BJ (cell line): ENCODE measurements at regions not wholly inside any gene's neighbourhood (a gene's known extent, or its start where the extent isn't known, plus 50 kb on each side); places are given as distances from the start of the nearest gene placed in this dataset.

Experiments
- CTCF ChIA-PET: fragments of 350-600 bp; formaldehyde crosslinking; extraction: SDS; loops from one replicate; lab custom pipeline; 2021; ENCODE audit warnings: antibody characterized with exemption, inconsistent platforms; lab: Yijun Ruan, JAX
- POLR2A ChIA-PET: fragments of 300-600 bp; sonication (Branson Sonifier 250); formaldehyde crosslinking; extraction: SDS; loops from one replicate; lab custom pipeline; 2021; ENCODE audit warnings: antibody characterized with exemption; lab: Charles Lee
- DNase-seq: peaks from one replicate; pipeline ENCODE4 v3.0.0-alpha.2; 2011; ENCODE audit warnings: low read depth
- H3K27me3 ChIP-seq: 2 replicates; pipeline ENCODE4 v1.6.0; 2011; ENCODE audit warnings: low read length; ENCODE audit not compliant: control insufficient read depth, insufficient read depth
- H3K36me3 ChIP-seq: 2 replicates; pipeline ENCODE4 v1.5.1; 2011; ENCODE audit warnings: low read length; ENCODE audit not compliant: control insufficient read depth, insufficient read depth
- H3K4me3 ChIP-seq: 2 replicates; pipeline ENCODE4 v1.5.1; 2011; ENCODE audit warnings: low read depth, mild to moderate bottlenecking, control low read depth, low read length
- TF ChIP-seq, protein P1 (sequence below): IDR thresholded peaks from 2 replicates; pipeline ENCODE4 v1.5.1; 2011; ENCODE audit warnings: low read depth, mild to moderate bottlenecking, control low read depth, inconsistent platforms, low read length, moderate library complexity; ENCODE audit not compliant: insufficient read depth

GRCh38 chr15:39323706-39324105, 257.2 kb upstream of the THBS1 start:
- no peak overlapping the region for H3K4me3 ChIP-seq
- TF ChIP-seq, protein P1, sequence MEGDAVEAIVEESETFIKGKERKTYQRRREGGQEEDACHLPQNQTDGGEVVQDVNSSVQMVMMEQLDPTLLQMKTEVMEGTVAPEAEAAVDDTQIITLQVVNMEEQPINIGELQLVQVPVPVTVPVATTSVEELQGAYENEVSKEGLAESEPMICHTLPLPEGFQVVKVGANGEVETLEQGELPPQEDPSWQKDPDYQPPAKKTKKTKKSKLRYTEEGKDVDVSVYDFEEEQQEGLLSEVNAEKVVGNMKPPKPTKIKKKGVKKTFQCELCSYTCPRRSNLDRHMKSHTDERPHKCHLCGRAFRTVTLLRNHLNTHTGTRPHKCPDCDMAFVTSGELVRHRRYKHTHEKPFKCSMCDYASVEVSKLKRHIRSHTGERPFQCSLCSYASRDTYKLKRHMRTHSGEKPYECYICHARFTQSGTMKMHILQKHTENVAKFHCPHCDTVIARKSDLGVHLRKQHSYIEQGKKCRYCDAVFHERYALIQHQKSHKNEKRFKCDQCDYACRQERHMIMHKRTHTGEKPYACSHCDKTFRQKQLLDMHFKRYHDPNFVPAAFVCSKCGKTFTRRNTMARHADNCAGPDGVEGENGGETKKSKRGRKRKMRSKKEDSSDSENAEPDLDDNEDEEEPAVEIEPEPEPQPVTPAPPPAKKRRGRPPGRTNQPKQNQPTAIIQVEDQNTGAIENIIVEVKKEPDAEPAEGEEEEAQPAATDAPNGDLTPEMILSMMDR = no peak
- H3K27me3 ChIP-seq = no peaks in the 10 kb centered on the region
- DNase-seq = no peak
- POLR2A ChIA-PET = no interaction called here
- H3K36me3 ChIP-seq = no peaks in the 10 kb centered on the region
- CTCF ChIA-PET = no interaction called here

GRCh38 chr15:39326306-39326975, 254.4 kb upstream of the THBS1 start:
- no peaks in the 10 kb centered on the region for H3K36me3 ChIP-seq
- ChIA-PET POLR2A (interaction anchor here (0.6 kb wide), 1 partner anchor 10 kb away, joined by 3 read pairs; no protein-coding TSS in a partner anchor), CTCF (interaction anchor here (1.1 to 1.9 kb wide), 5 partner anchors 9 to 254 kb away, joined by 3 to 9 read pairs (median 6); partner anchors contain the start of gene THBS1)
- TF ChIP-seq, protein P1 = no peak
- H3K27me3 ChIP-seq = no peaks in the 10 kb centered on the region
- H3K4me3 ChIP-seq = no peak overlapping the region
- no peak for DNase-seq

DNA sequence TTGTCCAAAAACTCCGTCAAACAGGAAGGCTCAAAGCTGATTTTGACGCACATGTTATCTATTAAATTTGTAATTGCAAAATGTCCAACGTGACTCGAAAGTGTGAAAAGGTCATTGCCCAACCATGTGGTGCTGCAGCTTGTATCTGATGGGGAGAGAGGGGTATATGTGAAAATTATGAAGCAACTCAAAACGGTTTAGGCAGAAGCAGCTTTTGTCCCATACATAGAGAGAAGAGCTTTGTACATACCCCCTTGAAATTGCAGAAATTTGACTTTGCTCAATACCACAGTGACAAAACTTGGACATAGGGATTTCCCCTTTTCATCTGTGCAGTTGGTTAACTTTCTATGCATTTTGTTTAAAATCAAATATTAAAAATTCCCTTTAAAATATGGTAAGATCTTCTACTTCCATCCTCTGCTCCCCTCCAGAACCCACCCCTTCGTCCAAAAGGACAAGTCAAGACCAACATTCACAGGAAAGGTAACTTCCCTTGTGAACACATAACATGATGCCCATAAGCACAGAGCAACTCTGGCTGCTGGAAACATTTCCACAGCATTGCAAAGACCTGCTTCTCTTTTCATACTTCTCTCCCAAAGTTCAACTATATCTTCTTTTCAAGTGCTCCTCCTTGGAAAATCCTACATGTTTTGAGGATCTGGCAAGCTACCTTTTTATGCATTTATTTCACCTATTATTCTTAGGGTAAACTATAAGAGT, 253.7 kb upstream of the THBS1 start:
- no peaks in the 10 kb centered on the region for H3K27me3 ChIP-seq
- CTCF ChIA-PET = interaction anchor here (1.1 to 1.9 kb wide), 3 partner anchors 8 to 253 kb away, joined by 4 to 9 read pairs (median 7); partner anchors contain the start of gene THBS1
- no peak overlapping the region for H3K4me3 ChIP-seq
- POLR2A ChIA-PET = interaction anchor here (0.6 kb wide), 2 partner anchors 10 to 253 kb away, joined by 3 read pairs; no protein-coding TSS in a partner anchor
- no peaks in the 10 kb centered on the region for H3K36me3 ChIP-seq
- TF ChIP-seq, protein P1 = no peak
- DNase-seq = no peak

DNA sequence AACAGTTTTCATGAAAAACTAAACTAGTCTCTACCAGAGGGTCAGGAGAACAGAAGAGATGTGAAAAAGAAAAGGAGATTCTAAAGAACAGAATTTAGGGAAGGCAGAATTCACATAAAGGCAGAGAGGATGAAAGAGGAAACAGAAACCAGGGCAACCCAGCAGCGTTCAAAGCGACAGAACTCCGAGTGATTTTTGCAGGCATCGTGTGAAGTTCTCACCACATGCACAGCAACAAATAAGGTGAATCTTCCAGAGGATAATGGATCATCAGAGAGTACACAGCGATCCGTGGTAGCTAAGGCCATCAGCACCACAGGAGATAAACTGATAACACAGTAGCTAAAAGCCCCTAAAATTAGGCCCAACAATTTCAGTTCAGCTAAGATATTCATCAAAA, 250.8 kb upstream of the THBS1 start:
- Histone ChIP-seq H3K27me3 (no peaks in the 10 kb centered on the region), H3K36me3 (no peaks in the 10 kb centered on the region), H3K4me3 (no peak overlapping the region)
- TF ChIP-seq, protein P1 = no peak
- CTCF ChIA-PET = no interaction called here
- no peak for DNase-seq
- POLR2A ChIA-PET = no interaction called here

DNA sequence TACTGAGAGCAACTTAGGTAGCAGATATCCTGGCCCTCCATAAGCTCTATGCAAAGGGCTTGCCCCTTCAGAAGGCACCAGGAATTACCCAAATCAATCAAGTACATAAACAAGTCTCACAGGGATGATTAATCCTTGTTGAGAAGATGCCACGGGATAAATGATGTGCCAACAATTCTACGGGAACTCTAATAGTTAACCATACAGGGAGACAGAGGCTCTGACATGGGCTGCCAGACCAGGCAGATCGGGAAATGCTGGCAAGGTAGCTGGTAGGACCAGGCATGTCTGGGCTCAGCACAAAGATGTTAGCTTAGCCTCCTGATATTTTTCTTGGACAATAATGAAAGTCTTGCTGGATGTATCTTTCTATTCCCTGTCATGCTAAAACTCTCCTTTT, 249.3 kb upstream of the THBS1 start:
- Histone ChIP-seq H3K4me3 (no peak overlapping the region), H3K27me3 (no peaks in the 10 kb centered on the region), H3K36me3 (no peaks in the 10 kb centered on the region)
- POLR2A ChIA-PET = interaction anchor here (0.5 kb wide), 1 partner anchor 66 kb away, joined by 3 read pairs; no protein-coding TSS in a partner anchor
- TF ChIP-seq, protein P1 = no peak
- CTCF ChIA-PET = interaction anchor here (1.4 kb wide), 1 partner anchor 10 kb away, joined by 5 read pairs; no protein-coding TSS in a partner anchor
- no peak for DNase-seq
